HG03575 (cell line): ENCODE measurements at regions not wholly inside any gene's neighbourhood (a gene's known extent, or its start where the extent isn't known, plus 50 kb on each side); places are given as distances from the start of the nearest gene placed in this dataset.

Source experiments
- ATAC-seq: cut with Tn5 transposase; IDR thresholded peaks from one replicate; pipeline ENCODE4 v1.9.1; 2021; ENCODE audit not compliant: unreplicated experiment, insufficient number of reproducible peaks, low FRiP score; ENCODE audit errors: extremely low read depth

GRCh38 chr2:147366279-147366678 lies 478.6 kb upstream of the ACVR2A start:
- no peak for ATAC-seq

- ATAC-seq = no peak
Measured at GRCh38 chr2:147365622-147366021, 479.2 kb upstream of the ACVR2A start.

GRCh38 chr2:147364597-147364996 lies 480.2 kb upstream of the ACVR2A start:
- no peak for ATAC-seq

DNA sequence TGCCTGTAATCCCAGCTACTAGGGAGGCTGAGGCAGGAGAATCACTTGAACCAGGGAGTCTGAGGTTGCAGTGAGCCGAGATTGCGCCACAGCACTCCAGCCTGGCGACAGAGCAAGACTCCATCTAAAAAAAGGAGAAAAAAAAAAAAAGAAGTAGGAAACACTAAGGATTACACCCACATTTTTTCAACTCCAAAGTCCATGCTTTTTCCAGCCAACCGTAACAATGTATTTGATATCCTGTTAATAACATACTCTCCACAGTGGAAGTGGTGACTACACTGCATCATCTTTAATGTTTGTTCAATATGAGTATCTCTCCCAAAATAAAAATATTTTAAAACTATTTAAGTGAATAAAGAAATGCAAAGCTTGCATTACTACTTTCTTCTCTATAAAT lies 481.6 kb upstream of the ACVR2A start:
- ATAC-seq = no peak

GRCh38 chr2:147358375-147358774 lies 486.5 kb upstream of the ACVR2A start:
- no peak for ATAC-seq

DNA sequence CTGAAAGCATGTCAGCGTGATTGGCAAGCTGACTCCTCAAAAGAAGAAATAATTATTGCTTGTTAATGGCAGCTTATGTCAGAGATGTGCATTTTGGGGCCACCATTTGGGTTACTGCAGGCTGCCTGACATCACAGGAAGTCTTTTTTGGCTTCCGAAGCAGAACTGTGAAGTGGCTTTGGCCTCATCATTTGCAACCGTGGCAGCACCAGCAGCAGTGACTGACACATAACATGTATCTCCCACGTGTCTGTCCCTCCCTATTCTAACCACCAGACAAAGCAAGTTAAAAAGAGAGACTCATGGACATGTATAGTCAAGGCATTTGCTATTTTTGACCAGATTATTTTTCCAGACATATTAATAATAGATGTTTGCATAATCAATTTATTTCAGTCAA lies 488.7 kb upstream of the ACVR2A start:
- ATAC-seq = no peak

GRCh38 chr2:147355706-147356105 lies 489.1 kb upstream of the ACVR2A start:
- no peak for ATAC-seq

DNA sequence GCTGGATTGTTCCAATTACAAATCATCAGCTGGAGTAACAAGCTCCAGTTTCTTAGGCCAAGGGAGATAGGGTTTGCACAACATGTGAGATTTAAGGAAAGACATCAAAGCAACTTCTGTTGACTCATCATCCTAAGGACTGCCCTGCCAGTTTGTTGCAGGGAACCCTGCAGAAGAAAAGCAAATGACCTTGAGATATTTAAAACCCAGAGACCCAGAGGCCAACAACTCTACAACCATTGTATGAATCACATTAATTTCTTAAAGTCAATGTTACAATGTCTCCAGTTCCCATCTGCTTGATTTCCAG lies 491.8 kb upstream of the ACVR2A start:
- ATAC-seq = no peak

DNA sequence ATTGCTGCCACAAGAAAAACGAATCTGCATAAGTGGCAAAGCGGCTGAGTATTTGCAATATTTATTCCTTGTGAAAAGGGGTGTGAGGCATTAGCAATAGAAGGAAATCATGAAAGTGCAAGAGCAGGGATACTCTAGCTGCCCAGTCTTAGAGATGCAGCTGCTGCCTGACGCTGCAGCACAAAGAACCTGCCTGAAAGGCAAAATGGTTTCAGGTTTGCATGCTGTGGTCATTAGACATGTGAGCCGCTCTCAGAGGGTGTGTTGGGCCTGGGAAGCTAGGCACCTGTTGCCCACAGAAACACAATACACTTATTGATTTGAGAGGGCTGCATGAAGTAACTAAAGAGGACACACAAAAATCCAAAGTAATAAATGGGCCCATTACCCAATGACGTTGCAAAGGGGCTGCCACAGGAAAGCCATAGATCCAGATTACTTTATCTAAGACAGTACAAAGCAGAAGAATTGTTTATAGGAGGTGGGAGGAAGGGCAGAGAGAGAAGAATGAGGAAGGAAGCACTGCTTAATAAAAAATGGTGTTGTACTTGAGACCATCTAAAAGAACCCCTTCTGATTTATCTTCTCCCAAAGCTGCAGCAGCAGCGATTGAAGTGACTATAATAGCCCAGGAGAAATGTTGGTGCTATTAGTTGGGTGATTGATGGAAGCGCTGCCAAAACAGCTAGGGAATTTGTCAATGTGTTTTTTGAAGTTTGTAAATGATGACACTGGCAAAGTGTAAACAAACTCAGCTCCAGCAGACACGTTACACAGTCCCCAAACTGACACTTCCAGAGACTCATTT lies 492.4 kb upstream of the ACVR2A start:
- no peak for ATAC-seq

- no peak for ATAC-seq
Measured at GRCh38 chr2:147351784-147352183, 493.0 kb upstream of the ACVR2A start.

DNA sequence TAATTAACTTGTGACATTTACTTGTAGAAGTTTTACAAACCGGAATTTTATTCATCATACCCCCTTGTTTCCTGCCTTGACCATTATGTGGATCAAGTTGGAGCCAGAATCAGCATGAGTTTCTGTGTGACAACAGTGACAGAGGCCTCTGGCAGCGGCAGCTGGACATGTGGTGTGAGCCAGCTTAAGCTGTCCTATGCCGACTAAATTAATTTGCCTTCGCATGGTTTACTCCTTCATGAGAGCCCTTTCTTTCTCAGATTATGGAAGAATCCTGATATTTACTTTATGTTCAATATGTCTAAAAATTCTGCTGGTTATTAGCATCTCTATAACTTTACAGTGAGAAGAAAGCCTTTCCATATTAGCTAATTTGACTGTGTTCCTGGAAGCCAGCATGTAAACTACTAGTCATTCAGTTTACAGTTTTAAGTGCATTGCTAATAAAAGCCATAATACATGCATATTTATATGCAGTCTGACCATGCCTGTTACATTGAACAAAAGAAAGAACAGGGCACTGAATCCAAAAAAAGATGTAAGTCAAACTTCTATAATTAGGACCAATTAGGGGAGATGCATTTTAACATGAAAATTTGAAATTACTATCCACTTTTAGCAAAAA lies 495.8 kb upstream of the ACVR2A start:
- ATAC-seq = no peak

DNA sequence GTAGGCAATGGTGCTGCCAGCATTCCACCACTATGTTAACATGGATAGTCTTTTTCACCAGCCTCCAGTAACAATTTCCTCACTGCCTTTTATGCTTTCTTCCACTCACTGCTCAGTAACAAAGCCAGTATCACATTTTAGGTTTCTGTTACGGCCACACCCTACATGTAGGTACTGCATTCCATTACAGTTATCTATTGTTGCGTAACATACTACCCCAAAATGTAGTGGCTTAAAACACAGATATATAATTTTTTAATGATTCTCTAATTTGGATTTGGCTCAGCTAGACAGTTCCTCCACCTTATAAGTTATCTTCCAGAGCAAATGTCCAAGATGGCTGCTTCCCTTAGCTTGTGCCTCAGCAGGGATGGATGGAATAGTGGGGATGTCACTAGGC lies 498.7 kb upstream of the ACVR2A start:
- ATAC-seq = no peak

- ATAC-seq = no peak
Measured at GRCh38 chr2:147345246-147345645, 499.6 kb upstream of the ACVR2A start.

- no peak for ATAC-seq
Measured at GRCh38 chr2:147342329-147342728, 502.5 kb upstream of the ACVR2A start.

- ATAC-seq = no peak
Measured at GRCh38 chr2:147331790-147332419, 512.9 kb upstream of the ACVR2A start.

GRCh38 chr2:147330925-147331324 lies 513.9 kb upstream of the ACVR2A start:
- ATAC-seq = no peak

- ATAC-seq = no peak
Measured at GRCh38 chr2:147327613-147328012, 517.2 kb upstream of the ACVR2A start.

GRCh38 chr2:147325990-147326389 lies 518.8 kb upstream of the ACVR2A start:
- no peak for ATAC-seq

DNA sequence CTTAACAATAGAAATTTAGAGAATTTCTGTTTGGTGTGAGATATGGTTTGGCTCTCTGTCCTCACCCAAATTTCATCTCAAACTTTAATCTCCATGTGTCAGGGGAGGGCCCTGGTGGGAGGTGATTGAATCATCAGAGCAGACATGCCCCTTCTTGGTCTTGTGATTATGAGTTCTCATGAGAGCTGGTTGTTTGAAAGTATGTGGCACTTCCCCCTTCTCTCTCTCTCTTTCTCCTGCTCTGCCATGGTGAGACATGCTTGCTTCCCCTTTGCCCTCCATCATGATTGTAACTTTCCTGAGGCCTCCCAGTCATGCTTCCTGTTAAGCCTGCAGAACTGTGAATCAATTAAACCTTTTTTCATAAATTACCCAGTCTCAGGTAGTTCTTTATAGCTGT lies 524.7 kb upstream of the ACVR2A start:
- no peak for ATAC-seq

- ATAC-seq = no peak
Measured at GRCh38 chr2:147311058-147311430, 533.8 kb upstream of the ACVR2A start.
